Stimulated activated CD8-positive, alpha-beta memory T cell treated with anti-CD3 and anti-CD28 coated beads, Interleukin-12 subunit alpha, Interleukin-12 subunit beta, amount 100 ng/mL, for 1 hour (primary cell): ENCODE measurements at regions not wholly inside any gene's neighbourhood (a gene's known extent, or its start where the extent isn't known, plus 50 kb on each side); places are given as distances from the start of the nearest gene placed in this dataset.

ENCODE experiments used
- DNase-seq: peaks from one replicate; pipeline ENCODE4 v3.0.0-alpha.2; 2020; ENCODE audit warnings: low read depth

GRCh38 chr16:80300456-80300855, 240.3 kb upstream of the DYNLRB2 start:
- no peak for DNase-seq

GRCh38 chr16:80299416-80299815, 241.4 kb upstream of the DYNLRB2 start:
- no peak for DNase-seq

- DNase-seq: no peak
These were observed 242.1 kb upstream of the DYNLRB2 start for GRCh38 chr16:80298676-80299075.

- DNase-seq: no peak
These were observed 244.8 kb upstream of the DYNLRB2 start for GRCh38 chr16:80296034-80296433.

- DNase-seq: no peak
These were observed 246.6 kb upstream of the DYNLRB2 start for GRCh38 chr16:80294172-80294571.

- DNase-seq: no peak
These were observed 252.2 kb upstream of the DYNLRB2 start for GRCh38 chr16:80288616-80289015.

- no peak for DNase-seq
These were observed 253.1 kb upstream of the DYNLRB2 start for GRCh38 chr16:80287674-80288073.

GRCh38 chr16:80285104-80285503, 255.7 kb upstream of the DYNLRB2 start:
- DNase-seq: no peak

GRCh38 chr16:80283466-80284392, 257.1 kb upstream of the DYNLRB2 start:
- DNase-seq: no peak

GRCh38 chr16:80280557-80280956, 260.2 kb upstream of the DYNLRB2 start:
- DNase-seq: no peak

- DNase-seq: no peak
These were observed 261.1 kb upstream of the DYNLRB2 start for GRCh38 chr16:80279656-80280055.

GRCh38 chr16:80277182-80277581, 263.6 kb upstream of the DYNLRB2 start:
- no peak for DNase-seq

GRCh38 chr16:80274576-80275191, 266.1 kb upstream of the DYNLRB2 start:
- DNase-seq: no peak

GRCh38 chr16:80273635-80274538, 266.9 kb upstream of the DYNLRB2 start:
- DNase-seq: no peak

GRCh38 chr16:80265624-80266306, 275.0 kb upstream of the DYNLRB2 start:
- DNase-seq: no peak

GRCh38 chr16:80263848-80264694, 276.7 kb upstream of the DYNLRB2 start:
- no peak for DNase-seq

GRCh38 chr16:80263181-80263823, 277.5 kb upstream of the DYNLRB2 start:
- DNase-seq: no peak

- no peak for DNase-seq
These were observed 279.9 kb upstream of the DYNLRB2 start for GRCh38 chr16:80260906-80261311.

- no peak for DNase-seq
These were observed 281.4 kb upstream of the DYNLRB2 start for GRCh38 chr16:80259290-80259805.

GRCh38 chr16:80258407-80258806, 282.4 kb upstream of the DYNLRB2 start:
- DNase-seq: no peak
